AML-193 (cell line): ENCODE measurements at regions not wholly inside any gene's neighbourhood (a gene's known extent, or its start where the extent isn't known, plus 50 kb on each side); places are given as distances from the start of the nearest gene placed in this dataset.

Source experiments
- DNase-seq, 2 experiments: peaks; one replicate each; lab custom pipeline; 2025; lab: John Stamatoyannopoulos, UW

GRCh38 chr5:29833394-29833793 lies 1360.1 kb upstream of the CDH6 start:
- DNase-seq: no peak

- no peak for DNase-seq
Observed at GRCh38 chr5:29822521-29822920, 1371.0 kb upstream of the CDH6 start.

GRCh38 chr5:29811914-29812679 lies 1381.4 kb upstream of the CDH6 start:
- DNase-seq: no peak

- no peak for DNase-seq
Observed at GRCh38 chr5:29805804-29806203, 1387.7 kb upstream of the CDH6 start.

GRCh38 chr5:29800752-29801151 lies 1392.7 kb upstream of the CDH6 start:
- no peak for DNase-seq

- DNase-seq: no peak
Observed at GRCh38 chr5:29796013-29796412, 1397.5 kb upstream of the CDH6 start.

- DNase-seq: no peak
Observed at GRCh38 chr5:29795096-29795652, 1398.3 kb upstream of the CDH6 start.

GRCh38 chr5:29794141-29794787 lies 1399.2 kb upstream of the CDH6 start:
- no peak for DNase-seq

- DNase-seq: no peak
Observed at GRCh38 chr5:29790281-29790680, 1403.2 kb upstream of the CDH6 start.

- no peak for DNase-seq
Observed at GRCh38 chr5:29780401-29780800, 1413.1 kb upstream of the CDH6 start.

GRCh38 chr5:29779141-29779540 lies 1414.3 kb upstream of the CDH6 start:
- no peak for DNase-seq

GRCh38 chr5:29777373-29777772 lies 1416.1 kb upstream of the CDH6 start:
- DNase-seq: no peak

- DNase-seq: no peak
Observed at GRCh38 chr5:29770936-29771335, 1422.5 kb upstream of the CDH6 start.

- DNase-seq: no peak
Observed at GRCh38 chr5:29769474-29769873, 1424.0 kb upstream of the CDH6 start.

- DNase-seq: no peak
Observed at GRCh38 chr5:29758986-29759421, 1434.5 kb upstream of the CDH6 start.

GRCh38 chr5:29750453-29750852 lies 1443.0 kb upstream of the CDH6 start:
- no peak for DNase-seq

GRCh38 chr5:29744618-29745017 lies 1448.9 kb upstream of the CDH6 start:
- DNase-seq: no peak

GRCh38 chr5:29720954-29721353 lies 1472.5 kb upstream of the CDH6 start:
- DNase-seq: no peak

- DNase-seq: no peak
Observed at GRCh38 chr5:29719171-29719570, 1474.3 kb upstream of the CDH6 start.

- DNase-seq: no peak
Observed at GRCh38 chr5:29715167-29715566, 1478.3 kb upstream of the CDH6 start.

- no peak for DNase-seq
Observed at GRCh38 chr5:29702875-29703274, 1490.6 kb upstream of the CDH6 start.

- DNase-seq: no peak
Observed at GRCh38 chr5:29701600-29701999, 1491.9 kb upstream of the CDH6 start.

- peak; percentile 19 to 35 for DNase-seq
Observed at GRCh38 chr5:29697785-29698414, 1495.6 kb upstream of the CDH6 start.
